WI38 (cell line): ENCODE measurements at regions not wholly inside any gene's neighbourhood (a gene's known extent, or its start where the extent isn't known, plus 50 kb on each side); places are given as distances from the start of the nearest gene placed in this dataset.
"Not testable (repeated sequence)": the region's sequence is repeated elsewhere in the genome, so short reads cannot be mapped to it uniquely, and the experiment has no call there.

ENCODE experiments used
- H3K4me3 ChIP-seq: 2 replicates; pipeline ENCODE4 v1.5.1; 2011; ENCODE audit warnings: low read depth, mild to moderate bottlenecking, control low read depth, low read length
- TF ChIP-seq, protein P1 (sequence below): IDR thresholded peaks from 2 replicates; pipeline ENCODE4 v1.5.1; 2012; ENCODE audit warnings: low read depth, mild to moderate bottlenecking, control low read depth, low read length

GRCh38 chr10:84626397-84627087 lies 298.2 kb downstream of the CCSER2 start:
- H3K4me3 ChIP-seq, result no peak overlapping the region
- TF ChIP-seq, protein P1, sequence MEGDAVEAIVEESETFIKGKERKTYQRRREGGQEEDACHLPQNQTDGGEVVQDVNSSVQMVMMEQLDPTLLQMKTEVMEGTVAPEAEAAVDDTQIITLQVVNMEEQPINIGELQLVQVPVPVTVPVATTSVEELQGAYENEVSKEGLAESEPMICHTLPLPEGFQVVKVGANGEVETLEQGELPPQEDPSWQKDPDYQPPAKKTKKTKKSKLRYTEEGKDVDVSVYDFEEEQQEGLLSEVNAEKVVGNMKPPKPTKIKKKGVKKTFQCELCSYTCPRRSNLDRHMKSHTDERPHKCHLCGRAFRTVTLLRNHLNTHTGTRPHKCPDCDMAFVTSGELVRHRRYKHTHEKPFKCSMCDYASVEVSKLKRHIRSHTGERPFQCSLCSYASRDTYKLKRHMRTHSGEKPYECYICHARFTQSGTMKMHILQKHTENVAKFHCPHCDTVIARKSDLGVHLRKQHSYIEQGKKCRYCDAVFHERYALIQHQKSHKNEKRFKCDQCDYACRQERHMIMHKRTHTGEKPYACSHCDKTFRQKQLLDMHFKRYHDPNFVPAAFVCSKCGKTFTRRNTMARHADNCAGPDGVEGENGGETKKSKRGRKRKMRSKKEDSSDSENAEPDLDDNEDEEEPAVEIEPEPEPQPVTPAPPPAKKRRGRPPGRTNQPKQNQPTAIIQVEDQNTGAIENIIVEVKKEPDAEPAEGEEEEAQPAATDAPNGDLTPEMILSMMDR, result no peak

DNA sequence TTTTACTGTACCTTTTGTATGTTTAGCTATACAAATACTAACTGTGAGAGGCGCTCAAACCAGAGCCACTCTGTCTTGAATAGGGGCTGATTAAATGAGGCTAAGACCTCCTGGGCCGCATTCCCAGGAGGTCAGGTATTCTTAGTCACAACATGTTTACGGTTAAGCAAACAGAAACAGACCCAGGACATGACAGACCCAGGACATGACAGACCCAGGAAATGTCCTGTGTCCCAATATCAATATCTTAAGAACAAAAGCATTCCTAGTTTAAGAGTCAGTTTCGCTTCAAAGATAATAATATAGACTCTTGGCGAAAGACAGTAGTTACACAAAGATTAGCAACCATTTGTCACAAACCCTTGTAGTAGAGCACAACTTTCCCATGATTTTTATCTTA lies 304.5 kb downstream of the CCSER2 start:
- TF ChIP-seq, protein P1, result no peak
- H3K4me3 ChIP-seq, result no peak overlapping the region

GRCh38 chr10:84634636-84635035 lies 306.2 kb downstream of the CCSER2 start:
- TF ChIP-seq, protein P1, result no peak
- H3K4me3 ChIP-seq, result no peak overlapping the region

DNA sequence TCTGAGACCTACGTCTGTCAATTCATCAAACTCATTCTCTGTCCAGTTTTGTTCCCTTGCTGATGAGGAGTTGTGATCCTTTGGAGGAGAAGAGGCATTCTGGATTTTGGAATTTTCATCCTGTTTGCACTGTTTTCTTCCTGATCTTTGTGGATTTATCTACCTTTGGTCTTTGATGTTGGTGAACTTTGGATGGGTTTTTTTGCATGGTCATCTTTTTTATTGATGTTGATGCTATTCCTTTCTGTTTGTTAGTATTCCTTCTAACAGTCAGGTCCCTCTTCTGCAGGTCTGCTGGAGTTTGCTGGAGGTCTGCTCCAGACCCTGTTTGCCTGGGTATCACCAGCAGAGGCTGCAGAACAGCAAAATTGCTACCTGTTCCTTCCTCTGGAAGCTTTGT lies 322.2 kb downstream of the CCSER2 start:
- H3K4me3 ChIP-seq, result not testable (repeated sequence)

- TF ChIP-seq, protein P1, result no peak
- H3K4me3 ChIP-seq, result no peak overlapping the region
Observed at GRCh38 chr10:84654671-84655070, 326.3 kb downstream of the CCSER2 start.

DNA sequence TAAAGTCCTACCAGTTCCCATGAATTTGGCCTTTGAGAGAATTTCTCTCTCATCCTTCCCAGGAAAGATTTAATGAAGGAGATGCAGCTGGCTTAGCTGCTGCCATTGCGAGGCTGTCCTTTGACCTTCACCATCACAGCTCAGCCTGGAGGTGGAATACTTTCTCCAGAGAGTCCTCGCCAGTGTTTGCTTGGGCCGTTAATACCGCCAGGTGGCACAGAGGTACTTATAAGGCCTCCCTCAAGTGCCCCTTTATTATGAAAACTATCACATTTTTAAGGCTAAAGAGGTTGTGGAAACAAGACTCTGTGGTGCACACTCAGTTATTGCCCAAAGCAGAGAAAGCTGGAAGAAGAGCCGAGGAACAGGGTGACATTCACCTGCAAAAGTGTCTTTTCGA lies 330.6 kb downstream of the CCSER2 start:
- TF ChIP-seq, protein P1, result no peak
- no peak overlapping the region for H3K4me3 ChIP-seq

DNA sequence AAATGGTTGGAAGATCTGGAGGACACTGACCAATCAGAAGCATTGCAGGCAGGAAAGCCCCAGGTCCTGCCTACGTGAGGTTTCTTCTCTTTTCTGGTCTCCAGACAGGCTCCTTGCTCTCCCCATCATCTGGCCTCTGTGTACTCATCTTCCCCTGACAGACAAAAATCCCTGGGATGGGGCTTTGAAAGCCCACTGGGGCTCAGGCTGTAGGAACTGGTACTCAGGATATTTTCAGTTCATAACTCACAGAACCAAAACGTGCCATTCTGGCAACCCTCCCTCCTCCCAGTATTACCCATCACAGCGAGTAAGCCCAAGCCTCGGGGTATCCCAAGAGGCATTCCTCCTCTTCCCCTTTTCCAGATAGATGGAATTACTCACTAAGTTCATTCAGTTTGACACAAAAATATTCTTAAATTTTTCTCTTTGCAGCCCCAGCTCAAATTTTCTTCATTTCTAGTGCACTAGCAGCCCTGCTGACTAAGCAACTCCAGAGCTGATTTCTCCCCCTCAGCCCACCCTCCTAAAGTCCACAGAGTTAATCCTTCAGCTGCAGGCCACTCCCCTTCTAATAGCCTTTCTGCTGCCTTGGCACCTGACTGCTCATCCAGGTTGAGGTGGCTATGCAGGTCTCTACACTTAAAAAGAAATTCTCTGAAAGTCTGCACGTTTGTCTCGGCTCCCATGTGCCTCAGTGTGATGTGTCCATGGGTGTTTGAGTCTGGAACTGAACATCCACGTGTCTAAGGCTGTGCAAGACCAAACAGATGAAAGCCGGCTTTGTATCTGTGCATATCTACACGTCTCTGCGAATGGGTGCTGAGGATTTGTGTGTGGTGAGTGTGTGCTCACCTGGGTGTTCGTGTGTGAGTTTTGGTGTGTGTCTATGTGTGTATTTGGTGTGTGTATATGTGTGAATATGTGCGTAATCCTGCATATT lies 331.4 kb downstream of the CCSER2 start:
- TF ChIP-seq, protein P1, result no peak
- no peak overlapping the region for H3K4me3 ChIP-seq
